ENCODE measurements at regions not wholly inside any gene's neighbourhood (a gene's known extent, or its start where the extent isn't known, plus 50 kb on each side); places are given as distances from the start of the nearest gene placed in this dataset.

DNA sequence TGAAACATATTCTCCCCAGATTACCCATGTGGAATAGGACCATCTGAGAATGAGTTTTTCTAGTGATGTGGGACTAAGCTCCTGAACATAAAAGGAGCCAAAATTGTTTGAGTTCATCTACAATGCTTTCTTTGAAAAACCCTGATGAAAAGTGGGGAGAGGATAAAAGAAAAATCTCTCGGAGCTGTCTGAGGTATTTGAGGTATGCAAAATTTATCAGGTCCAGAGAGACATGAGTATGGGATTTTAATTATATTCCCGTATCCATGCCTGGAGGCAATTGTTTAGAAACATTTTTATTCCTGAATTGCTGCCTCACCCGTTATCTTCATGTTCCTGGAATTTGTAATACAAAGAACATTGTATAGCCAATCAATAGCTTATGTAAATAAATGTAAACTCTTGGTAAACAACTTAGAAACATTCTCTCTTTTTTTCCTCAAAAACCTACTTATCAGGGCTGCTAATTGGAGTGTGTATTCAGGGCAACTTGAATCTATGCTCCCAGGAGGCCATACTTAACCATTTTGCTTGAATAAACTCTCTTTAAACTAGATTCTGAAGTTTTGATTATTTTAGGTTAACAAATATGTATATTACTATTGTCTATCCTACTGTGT lies 109.3 kb upstream of the OLFM3 start:
- TF ChIP-seq POLR2A (IDR thresholded peaks at IDR 0.05) (no peak), POLR2AphosphoS5 (IDR thresholded peaks at IDR 0.05) (no peak), EP300 (IDR thresholded peaks at IDR 0.05) (no peak)
- TF ChIP-seq, protein P1, sequence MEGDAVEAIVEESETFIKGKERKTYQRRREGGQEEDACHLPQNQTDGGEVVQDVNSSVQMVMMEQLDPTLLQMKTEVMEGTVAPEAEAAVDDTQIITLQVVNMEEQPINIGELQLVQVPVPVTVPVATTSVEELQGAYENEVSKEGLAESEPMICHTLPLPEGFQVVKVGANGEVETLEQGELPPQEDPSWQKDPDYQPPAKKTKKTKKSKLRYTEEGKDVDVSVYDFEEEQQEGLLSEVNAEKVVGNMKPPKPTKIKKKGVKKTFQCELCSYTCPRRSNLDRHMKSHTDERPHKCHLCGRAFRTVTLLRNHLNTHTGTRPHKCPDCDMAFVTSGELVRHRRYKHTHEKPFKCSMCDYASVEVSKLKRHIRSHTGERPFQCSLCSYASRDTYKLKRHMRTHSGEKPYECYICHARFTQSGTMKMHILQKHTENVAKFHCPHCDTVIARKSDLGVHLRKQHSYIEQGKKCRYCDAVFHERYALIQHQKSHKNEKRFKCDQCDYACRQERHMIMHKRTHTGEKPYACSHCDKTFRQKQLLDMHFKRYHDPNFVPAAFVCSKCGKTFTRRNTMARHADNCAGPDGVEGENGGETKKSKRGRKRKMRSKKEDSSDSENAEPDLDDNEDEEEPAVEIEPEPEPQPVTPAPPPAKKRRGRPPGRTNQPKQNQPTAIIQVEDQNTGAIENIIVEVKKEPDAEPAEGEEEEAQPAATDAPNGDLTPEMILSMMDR (IDR thresholded peaks at IDR 0.05) = no peak

All from stomach (tissue), 4 donors.